GM23248 (cell line): ENCODE measurements at regions not wholly inside any gene's neighbourhood (a gene's known extent, or its start where the extent isn't known, plus 50 kb on each side); places are given as distances from the start of the nearest gene placed in this dataset.

Experiments
- EZH2 ChIP-seq: fragments of 200-600 bp; sonication (generic); IDR thresholded peaks from 2 replicates; pipeline ENCODE4 v1.6.1; 2018; ENCODE audit warnings: antibody characterized with exemption, mild to moderate bottlenecking; ENCODE audit not compliant: insufficient read depth, poor library complexity, severe bottlenecking
- EZH2phosphoT487 ChIP-seq: fragments of 200-600 bp; sonication (generic); IDR thresholded peaks from 2 replicates; pipeline ENCODE4 v1.6.1; 2018; ENCODE audit warnings: antibody characterized with exemption, moderate library complexity, mild to moderate bottlenecking, low read depth; ENCODE audit not compliant: insufficient read depth

- TF ChIP-seq EZH2 (no peak), EZH2phosphoT487 (no peak)
Measured at GRCh38 chr20:46837083-46837482, 57.6 kb upstream of the EYA2 start.
